GM19328 (cell line): ENCODE measurements at regions not wholly inside any gene's neighbourhood (a gene's known extent, or its start where the extent isn't known, plus 50 kb on each side); places are given as distances from the start of the nearest gene placed in this dataset.
"Not testable (repeated sequence)": the region's sequence is repeated elsewhere in the genome, so short reads cannot be mapped to it uniquely, and the experiment has no call there.

ENCODE experiments used
- ATAC-seq: cut with Tn5 transposase; IDR thresholded peaks from one replicate; pipeline ENCODE4 v1.9.1; 2021; ENCODE audit warnings: mild to moderate bottlenecking, moderate library complexity; ENCODE audit not compliant: unreplicated experiment

- no peak for ATAC-seq
Observed at GRCh38 chr14:97806891-97807290, 1009.7 kb downstream of the VRK1 start.

- ATAC-seq, result not testable (repeated sequence)
Observed at GRCh38 chr14:97808541-97808940, 1011.4 kb downstream of the VRK1 start.

- ATAC-seq, result no peak
Observed at GRCh38 chr14:97813556-97813955, 1016.4 kb downstream of the VRK1 start.

- no peak for ATAC-seq
Observed at GRCh38 chr14:97820781-97821180, 1023.6 kb downstream of the VRK1 start.

- no peak for ATAC-seq
Observed at GRCh38 chr14:97824218-97824617, 1027.0 kb downstream of the VRK1 start.

- no peak for ATAC-seq
Observed at GRCh38 chr14:97827746-97828145, 1030.6 kb downstream of the VRK1 start.

- no peak for ATAC-seq
Observed at GRCh38 chr14:97832776-97833175, 1035.6 kb downstream of the VRK1 start.

GRCh38 chr14:97838986-97839385, 1041.8 kb downstream of the VRK1 start:
- no peak for ATAC-seq

- no peak for ATAC-seq
Observed at GRCh38 chr14:97840159-97840558, 1043.0 kb downstream of the VRK1 start.

- ATAC-seq, result no peak
Observed at GRCh38 chr14:97841762-97842161, 1044.6 kb downstream of the VRK1 start.

GRCh38 chr14:97843066-97843465, 1045.9 kb downstream of the VRK1 start:
- no peak for ATAC-seq

- no peak for ATAC-seq
Observed at GRCh38 chr14:97844042-97844441, 1046.9 kb downstream of the VRK1 start.

GRCh38 chr14:97846156-97846555, 1049.0 kb downstream of the VRK1 start:
- no peak for ATAC-seq

GRCh38 chr14:97848317-97848980, 1051.3 kb downstream of the VRK1 start:
- ATAC-seq, result no peak

GRCh38 chr14:97850466-97850865, 1053.3 kb downstream of the VRK1 start:
- no peak for ATAC-seq

GRCh38 chr14:97850886-97851285, 1053.7 kb downstream of the VRK1 start:
- ATAC-seq, result no peak

- ATAC-seq, result no peak
Observed at GRCh38 chr14:97851428-97851995, 1054.3 kb downstream of the VRK1 start.

GRCh38 chr14:97854918-97855317, 1057.7 kb downstream of the VRK1 start:
- ATAC-seq, result no peak

- ATAC-seq, result no peak
Observed at GRCh38 chr14:97866195-97866594, 1069.0 kb downstream of the VRK1 start.

GRCh38 chr14:97866664-97867063, 1069.5 kb downstream of the VRK1 start:
- ATAC-seq, result no peak

GRCh38 chr14:97873291-97873690, 1076.1 kb downstream of the VRK1 start:
- no peak for ATAC-seq

- no peak for ATAC-seq
Observed at GRCh38 chr14:97874394-97874793, 1077.2 kb downstream of the VRK1 start.

- ATAC-seq, result no peak
Observed at GRCh38 chr14:97878206-97878605, 1081.0 kb downstream of the VRK1 start.
